ENCODE measurements at regions not wholly inside any gene's neighbourhood (a gene's known extent, or its start where the extent isn't known, plus 50 kb on each side); places are given as distances from the start of the nearest gene placed in this dataset.
A peak's percentile ranks its signal among the peaks of the same experiment; 100 is the strongest.

DNA sequence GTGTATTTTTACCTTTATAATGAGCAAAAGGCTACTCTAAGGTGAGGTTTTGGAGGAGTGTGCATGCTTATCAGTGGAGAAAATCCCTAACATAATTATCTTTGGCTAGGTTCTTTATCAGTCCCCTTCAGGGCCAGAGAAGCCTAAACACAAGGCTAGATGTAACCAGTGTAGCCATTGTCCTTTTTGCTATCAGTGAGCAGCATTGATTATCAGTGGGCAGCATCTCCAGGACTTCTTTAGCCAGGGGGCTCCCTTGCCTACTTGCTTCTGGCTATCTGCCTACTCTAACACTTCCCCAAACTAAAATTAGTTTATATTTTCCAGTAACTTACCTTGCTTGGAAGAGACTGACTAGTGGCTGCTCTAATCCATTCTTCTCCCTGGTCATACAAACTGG, 595.6 kb downstream of the TRAM1L1 start:
- CTCF ChIA-PET (ENCODE audit: low intra/inter-chr PET ratio, low total read pairs) = no interaction called here
- BruUV-seq (replicated peaks) = no TSS peak
- H3K9me3 ChIP-seq (ENCODE audit: low read length) = no peaks in the 10 kb centered on the region
- FAIRE-seq (no peak), ATAC-seq (no peak), DNase-seq (ENCODE audit: low spot score) (no peak)
- no peak overlapping the region for H3K9ac ChIP-seq (ENCODE audit: insufficient read depth, low read depth, low read length)
- H3K27ac ChIP-seq (ENCODE audit: extremely low read length, insufficient read depth, low read length) = no peak overlapping the region
- no peak overlapping the region for H3K4me2 ChIP-seq (ENCODE audit: low read depth, low read length)
- TF ChIP-seq ZNF235 (CRISPR knock-in tag; IDR thresholded peaks at IDR 0.05; ENCODE audit: borderline replicate concordance) = no peak
- TF ChIP-seq MAFG (CRISPR knock-in tag; IDR thresholded peaks at IDR 0.05) = no peak
- TF ChIP-seq MAFF (IDR thresholded peaks at IDR 0.05; ENCODE audit: low read depth, low read length) = no peak
- no peak for TF ChIP-seq HOXA3 (CRISPR knock-in tag; IDR thresholded peaks at IDR 0.05)
- no peak for TF ChIP-seq ZNF44 (CRISPR knock-in tag; IDR thresholded peaks at IDR 0.05)
- TF ChIP-seq NR1H2 (CRISPR knock-in tag; IDR thresholded peaks at IDR 0.05; ENCODE audit: borderline replicate concordance, low read depth) = no peak
- H3K36me3 ChIP-seq (replicated peaks in 1 of 2; ENCODE audit: control insufficient read depth in 1 of 2, insufficient read depth in 2 of 2, low read length in 2 of 2) = no peaks in the 10 kb centered on the region
- in situ Hi-C loops (cut with HindIII; ENCODE audit: extremely low pct_ligation_motif_present, low pct_unique_long_range_greater_than_20kb) = no loop called here
- H3K27me3 ChIP-seq (ENCODE audit: control insufficient read depth in 1 of 2, insufficient read depth in 2 of 2, low read length in 2 of 2) = no peaks in the 10 kb centered on the region
- no peaks in the 10 kb centered on the region for H3K79me2 ChIP-seq (ENCODE audit: insufficient read depth, low read length)
- no peak overlapping the region for H2AFZ ChIP-seq (ENCODE audit: low read length)
- no peak overlapping the region for H3K4me3 ChIP-seq (replicated peaks in 1 of 3; ENCODE audit: insufficient read depth in 1 of 3, low read depth in 2 of 3, low read length in 3 of 3)
- H3K4me1 ChIP-seq (ENCODE audit: insufficient read depth, low read length) = no peaks in the 10 kb centered on the region
- intact Hi-C loops (cut with micrococcal nuclease; ENCODE audit: unreplicated experiment) = no loop called here
- H4K20me1 ChIP-seq (ENCODE audit: insufficient read depth, low read length) = no peaks in the 10 kb centered on the region
- POLR2A ChIA-PET = no interaction called here

DNA sequence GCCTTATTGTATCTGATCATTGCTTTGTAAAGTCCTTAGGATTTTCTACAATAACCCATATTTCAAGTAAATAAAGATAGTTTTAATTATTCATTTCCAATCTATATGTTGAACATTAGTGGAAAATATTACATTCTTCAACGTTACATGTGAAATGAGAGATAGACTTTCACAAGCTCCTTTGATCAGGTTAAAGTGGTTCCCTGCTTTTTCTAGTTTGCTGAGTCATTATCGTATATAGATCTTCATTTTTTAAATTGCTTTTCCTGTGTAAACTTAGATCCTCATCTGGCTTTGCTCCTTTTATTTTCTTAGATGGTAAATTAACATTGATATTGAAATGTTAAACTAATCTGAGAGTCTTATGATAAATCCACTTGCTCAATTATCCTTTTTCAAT, 599.0 kb downstream of the TRAM1L1 start:
- Histone ChIP-seq H3K4me3 (replicated peaks in 1 of 3; ENCODE audit: insufficient read depth in 1 of 3, low read depth in 2 of 3, low read length in 3 of 3) (no peak overlapping the region), H3K27me3 (ENCODE audit: control insufficient read depth in 1 of 2, insufficient read depth in 2 of 2, low read length in 2 of 2) (no peaks in the 10 kb centered on the region), H2AFZ (ENCODE audit: low read length) (no peak overlapping the region), H3K79me2 (ENCODE audit: insufficient read depth, low read length) (no peaks in the 10 kb centered on the region), H3K36me3 (replicated peaks in 1 of 2; ENCODE audit: control insufficient read depth in 1 of 2, insufficient read depth in 2 of 2, low read length in 2 of 2) (no peaks in the 10 kb centered on the region), H3K9ac (ENCODE audit: insufficient read depth, low read depth, low read length) (no peak overlapping the region), H3K4me1 (ENCODE audit: insufficient read depth, low read length) (no peaks in the 10 kb centered on the region), H3K27ac (ENCODE audit: extremely low read length, insufficient read depth, low read length) (no peak overlapping the region), H4K20me1 (ENCODE audit: insufficient read depth, low read length) (no peaks in the 10 kb centered on the region), H3K9me3 (ENCODE audit: low read length) (no peaks in the 10 kb centered on the region), H3K4me2 (ENCODE audit: low read depth, low read length) (no peak overlapping the region)
- in situ Hi-C loops (cut with HindIII; ENCODE audit: extremely low pct_ligation_motif_present, low pct_unique_long_range_greater_than_20kb) = no loop called here
- ATAC-seq = no peak
- CTCF ChIA-PET (ENCODE audit: low intra/inter-chr PET ratio, low total read pairs) = no interaction called here
- no peak for DNase-seq (ENCODE audit: low spot score)
- 1% methylated on average over 2 of the region's 2 CpGs for WGBS (ENCODE audit: low lambda C conversion rate)
- no TSS peak for BruUV-seq (replicated peaks)
- no peak for FAIRE-seq
- POLR2A ChIA-PET = no interaction called here
- TF ChIP-seq NFE2L2 (IDR thresholded peaks at IDR 0.05; ENCODE audit: low read length) = peak; percentile 57; the same call in 1 of the 2 replicates
- TF ChIP-seq, protein P1, sequence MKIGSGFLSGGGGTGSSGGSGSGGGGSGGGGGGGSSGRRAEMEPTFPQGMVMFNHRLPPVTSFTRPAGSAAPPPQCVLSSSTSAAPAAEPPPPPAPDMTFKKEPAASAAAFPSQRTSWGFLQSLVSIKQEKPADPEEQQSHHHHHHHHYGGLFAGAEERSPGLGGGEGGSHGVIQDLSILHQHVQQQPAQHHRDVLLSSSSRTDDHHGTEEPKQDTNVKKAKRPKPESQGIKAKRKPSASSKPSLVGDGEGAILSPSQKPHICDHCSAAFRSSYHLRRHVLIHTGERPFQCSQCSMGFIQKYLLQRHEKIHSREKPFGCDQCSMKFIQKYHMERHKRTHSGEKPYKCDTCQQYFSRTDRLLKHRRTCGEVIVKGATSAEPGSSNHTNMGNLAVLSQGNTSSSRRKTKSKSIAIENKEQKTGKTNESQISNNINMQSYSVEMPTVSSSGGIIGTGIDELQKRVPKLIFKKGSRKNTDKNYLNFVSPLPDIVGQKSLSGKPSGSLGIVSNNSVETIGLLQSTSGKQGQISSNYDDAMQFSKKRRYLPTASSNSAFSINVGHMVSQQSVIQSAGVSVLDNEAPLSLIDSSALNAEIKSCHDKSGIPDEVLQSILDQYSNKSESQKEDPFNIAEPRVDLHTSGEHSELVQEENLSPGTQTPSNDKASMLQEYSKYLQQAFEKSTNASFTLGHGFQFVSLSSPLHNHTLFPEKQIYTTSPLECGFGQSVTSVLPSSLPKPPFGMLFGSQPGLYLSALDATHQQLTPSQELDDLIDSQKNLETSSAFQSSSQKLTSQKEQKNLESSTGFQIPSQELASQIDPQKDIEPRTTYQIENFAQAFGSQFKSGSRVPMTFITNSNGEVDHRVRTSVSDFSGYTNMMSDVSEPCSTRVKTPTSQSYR (CRISPR knock-in tag; IDR thresholded peaks at IDR 0.05; ENCODE audit: borderline replicate concordance) = no peak
- intact Hi-C loops (cut with micrococcal nuclease; ENCODE audit: unreplicated experiment) = no loop called here

Measured in HepG2 (cell line).